GM19023 (cell line): ENCODE measurements at regions not wholly inside any gene's neighbourhood (a gene's known extent, or its start where the extent isn't known, plus 50 kb on each side); places are given as distances from the start of the nearest gene placed in this dataset.

ENCODE experiments used
- ATAC-seq: cut with Tn5 transposase; IDR thresholded peaks from one replicate; pipeline ENCODE4 v1.9.1; 2021; ENCODE audit warnings: mild to moderate bottlenecking, moderate library complexity; ENCODE audit not compliant: unreplicated experiment

DNA sequence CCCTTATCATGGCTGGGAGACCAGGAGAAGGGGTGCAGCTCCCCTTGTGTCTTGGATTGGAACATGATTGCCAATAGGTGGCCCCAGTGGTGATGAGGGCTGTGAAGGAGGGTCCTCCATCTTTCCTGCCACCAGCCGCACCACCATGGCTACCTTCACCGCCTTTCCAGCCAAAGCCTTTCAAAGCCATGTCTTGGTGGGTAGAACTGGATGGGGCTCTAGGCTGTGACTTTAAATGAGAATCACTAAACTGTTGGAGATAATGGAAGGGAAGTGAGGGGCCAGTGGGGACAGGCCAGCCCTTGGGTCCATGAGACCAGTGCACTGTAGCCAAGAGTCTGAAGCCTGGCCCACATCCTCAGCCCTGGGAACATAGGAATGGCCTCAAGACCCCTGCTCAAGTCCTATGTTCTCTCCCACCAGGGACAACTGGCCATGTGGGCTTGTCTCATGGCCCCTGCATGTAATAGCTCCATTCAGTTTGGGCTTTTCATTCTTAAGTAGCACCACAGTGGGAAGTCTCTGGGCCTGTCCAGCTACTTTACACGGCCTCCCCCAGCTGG, 345.7 kb downstream of the DYSF start:
- ATAC-seq, result no peak

DNA sequence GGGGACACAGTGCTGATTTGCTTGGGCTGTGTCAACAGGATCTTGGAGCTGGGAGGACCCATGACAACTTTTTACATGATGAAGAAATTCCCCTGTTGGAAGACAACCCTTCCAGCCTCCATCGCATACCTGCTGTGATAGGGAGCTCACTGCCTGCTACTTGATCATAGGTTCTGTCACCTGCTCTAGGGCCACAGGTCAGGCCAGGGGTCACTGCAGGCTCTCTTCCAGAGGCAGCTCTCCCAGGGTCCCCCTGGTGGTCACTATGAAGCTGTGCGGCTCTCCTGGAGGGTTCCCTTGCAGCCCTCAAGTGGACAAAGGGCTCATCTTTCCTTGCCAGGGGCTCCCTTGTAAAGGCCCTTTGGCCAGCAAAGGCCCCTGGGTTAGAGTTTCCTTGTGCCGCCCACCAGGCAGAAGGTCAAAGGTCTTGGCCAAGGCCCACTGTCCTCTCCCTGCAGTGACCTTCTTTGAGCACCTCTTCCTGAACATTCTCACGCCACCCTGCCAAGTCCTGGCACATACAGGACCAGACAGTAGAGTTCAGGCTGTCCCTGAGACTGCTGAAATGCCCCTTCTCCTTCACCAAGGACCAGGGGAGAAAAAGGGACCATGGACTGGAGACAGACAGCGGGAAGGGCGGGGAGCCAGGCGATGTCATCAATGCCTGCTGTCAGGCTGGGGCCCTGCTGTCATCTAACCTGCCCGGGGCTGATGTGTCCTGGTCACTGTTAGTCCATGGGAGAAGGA, 345.1 kb downstream of the DYSF start:
- peak; percentile 61 for ATAC-seq

DNA sequence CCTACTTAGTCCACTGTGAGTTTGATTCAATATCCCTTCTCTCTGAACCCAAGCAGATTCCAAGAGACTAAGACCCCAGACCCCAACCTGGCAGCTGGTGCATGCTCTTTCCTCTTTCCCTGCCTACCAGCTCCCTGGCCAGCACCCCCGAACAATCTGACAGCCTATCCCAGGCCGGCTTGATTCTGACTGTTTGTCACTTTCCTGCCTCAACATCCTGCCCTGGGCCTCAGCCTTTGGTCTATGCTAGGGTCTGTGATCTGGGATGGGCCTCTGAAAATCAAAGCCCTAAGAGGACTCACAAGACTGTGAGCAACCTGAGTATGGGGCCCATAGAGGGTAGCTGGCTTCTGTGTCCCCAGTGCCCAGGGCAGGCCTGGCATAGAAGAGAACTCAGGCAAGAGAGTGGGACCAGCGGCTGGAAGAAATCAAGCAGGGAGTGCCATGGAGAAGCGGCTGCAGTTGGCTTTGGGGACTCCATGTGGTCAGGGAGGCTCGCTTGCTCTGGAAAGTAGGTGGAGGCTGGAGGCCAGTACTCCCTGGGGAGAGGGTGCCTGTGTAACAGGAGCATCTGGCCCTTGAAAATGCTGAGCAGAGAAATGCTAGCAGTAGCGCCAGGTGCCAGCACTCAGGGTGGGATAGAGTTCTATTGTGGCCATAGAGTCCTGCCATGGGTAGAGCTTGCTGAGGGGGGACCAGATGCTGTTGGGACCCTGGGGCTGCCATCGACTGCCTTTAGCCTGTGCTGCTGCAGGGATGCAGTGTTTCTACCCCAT, 343.9 kb downstream of the DYSF start:
- ATAC-seq, result no peak

DNA sequence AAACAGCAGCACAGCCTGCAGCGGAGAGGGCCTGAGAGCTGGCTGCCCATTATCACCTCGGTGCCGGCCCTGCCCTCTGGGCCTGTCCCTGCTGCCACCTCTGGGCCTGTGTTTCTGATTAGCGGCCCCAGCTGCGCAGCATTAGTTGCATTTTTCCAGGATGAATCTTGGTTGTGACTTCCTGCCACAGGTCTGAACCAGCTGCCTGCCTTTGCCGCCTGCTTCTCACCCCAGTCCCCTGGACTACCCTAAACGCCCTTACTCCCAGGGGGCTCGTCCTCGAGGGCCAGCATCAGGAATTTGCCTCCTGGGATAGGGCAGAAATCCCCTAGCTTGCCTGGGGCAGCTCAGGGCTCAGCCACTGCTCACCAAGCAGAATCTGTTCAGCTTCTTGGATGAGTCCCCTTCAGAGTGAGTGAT, 342.8 kb downstream of the DYSF start:
- no peak for ATAC-seq

DNA sequence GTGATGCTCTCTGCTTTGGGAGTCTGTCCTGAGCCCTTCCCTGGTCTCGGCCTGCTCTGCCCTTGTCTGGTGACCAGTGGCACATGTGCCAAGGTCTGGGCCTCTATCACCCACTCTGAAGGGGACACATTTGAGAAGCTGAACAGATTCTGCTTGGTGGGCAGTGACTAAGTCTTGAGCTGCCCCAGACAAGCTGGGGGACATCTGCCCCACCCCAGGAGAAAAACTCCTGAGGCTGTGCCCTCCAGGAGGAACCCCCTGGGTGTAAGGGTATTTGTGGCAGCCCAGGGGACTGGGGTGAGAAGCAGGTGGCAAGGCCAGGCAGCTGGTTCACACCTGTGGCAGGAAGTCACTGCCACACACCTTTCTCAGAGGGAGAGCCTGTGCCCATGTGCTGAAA, 342.1 kb downstream of the DYSF start:
- no peak for ATAC-seq

DNA sequence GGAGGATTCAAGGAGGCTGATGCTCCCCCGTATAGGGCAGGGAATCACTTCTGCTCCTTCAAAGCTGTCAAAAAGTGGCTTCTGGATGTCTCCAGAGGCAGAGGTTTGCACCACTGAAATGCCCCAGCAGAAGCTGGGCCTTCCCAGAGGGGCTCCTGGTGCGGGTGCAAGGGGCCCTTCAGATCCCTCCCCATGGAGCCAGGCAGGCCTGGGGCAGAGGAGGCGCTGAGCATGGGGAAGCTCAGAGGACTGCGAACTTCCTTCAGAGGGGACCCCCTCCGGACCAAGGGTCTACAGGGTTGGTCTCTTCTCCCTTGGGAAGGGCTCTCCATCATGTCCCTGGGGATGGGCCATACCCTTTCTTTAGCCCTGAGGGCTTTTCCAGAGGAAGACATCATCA, 341.2 kb downstream of the DYSF start:
- ATAC-seq, result no peak

DNA sequence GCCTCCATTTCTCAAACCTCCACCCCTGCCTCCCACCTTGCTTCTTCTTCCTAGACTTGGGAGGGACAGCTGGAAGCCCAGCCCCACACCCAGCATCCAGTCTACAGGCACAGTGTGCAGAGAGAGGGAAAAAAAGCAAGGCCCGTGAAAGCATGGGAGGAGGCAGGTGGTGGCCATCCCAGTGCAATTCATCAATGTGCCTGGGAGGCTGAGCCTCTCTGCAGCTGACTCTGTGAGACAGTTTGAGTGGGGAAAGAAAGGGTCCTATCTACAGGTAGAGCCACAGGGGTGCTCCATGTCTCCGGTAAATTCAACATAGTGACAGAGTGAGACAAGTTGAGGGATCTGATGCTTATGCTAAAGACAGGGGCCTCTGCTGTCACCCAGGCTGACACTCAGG, 340.6 kb downstream of the DYSF start:
- ATAC-seq, result no peak

DNA sequence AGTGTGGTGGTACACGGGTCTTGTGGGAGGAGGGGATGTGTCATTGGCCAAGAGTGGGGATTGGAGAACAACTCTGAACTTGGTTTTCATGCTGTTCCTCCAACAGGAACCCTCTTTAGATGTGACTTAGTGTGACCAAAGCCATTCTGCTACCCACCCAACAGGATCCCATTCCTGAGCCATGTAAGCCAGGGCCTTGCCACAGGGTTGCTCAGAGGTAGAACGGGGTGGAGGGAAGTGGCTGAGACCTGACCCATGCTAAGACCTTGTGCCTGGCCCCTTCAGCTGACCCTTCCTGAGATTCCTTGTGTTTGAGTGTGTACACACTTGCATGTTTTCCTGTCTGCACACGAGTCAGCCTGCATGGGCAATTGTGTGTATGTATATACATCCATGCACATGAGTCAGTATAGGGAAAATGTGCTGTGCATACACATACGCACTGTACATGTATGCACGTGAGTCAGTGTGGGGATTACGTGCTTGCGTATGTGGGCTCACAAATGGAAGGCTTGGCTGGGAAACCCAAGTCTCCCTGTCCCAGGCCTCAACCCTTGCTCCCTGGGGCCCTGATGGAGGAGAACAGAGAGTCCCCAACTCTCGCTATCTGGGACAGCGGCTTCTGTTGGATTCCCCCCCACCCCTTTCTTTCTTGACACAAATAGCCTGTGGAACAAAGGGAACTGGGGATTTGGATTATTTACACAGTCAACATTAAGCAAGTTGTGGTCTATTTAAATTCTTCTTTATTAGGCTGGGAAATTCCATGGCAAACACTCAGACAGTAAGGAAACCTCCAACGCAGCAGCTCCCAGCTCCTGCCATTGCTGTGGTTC, 339.8 kb downstream of the DYSF start:
- ATAC-seq, result no peak

DNA sequence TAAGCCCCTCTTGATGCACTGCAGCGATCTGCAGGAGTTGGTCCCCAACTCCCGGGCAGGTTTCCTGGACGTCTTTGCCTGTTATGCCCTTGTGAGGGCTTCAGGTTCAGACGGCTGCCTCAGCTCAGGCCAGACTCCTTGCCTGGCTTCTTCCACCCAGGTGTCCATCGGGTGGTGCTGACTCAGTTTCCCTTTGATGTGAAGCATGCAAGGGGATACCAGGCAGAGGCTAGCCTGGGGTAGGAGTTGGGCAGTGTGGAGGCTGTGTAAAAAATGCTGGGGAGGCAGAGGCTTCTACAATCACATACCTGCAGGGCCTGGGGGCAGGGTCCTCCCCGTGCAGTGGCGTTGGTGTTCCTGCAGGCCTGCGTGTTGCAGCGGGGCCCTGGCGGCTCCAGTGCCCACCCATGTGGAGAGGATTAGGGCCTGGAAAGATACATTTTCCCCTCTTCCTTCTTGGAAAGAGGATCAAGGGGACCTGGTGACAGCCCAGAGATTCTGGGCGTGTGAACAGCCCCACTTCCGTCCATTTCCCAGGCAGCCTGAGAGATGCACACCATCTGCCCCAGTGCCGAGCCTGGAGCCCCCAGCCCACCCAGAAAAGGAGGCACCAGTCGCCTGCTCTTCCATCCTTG, 338.3 kb downstream of the DYSF start:
- no peak for ATAC-seq

DNA sequence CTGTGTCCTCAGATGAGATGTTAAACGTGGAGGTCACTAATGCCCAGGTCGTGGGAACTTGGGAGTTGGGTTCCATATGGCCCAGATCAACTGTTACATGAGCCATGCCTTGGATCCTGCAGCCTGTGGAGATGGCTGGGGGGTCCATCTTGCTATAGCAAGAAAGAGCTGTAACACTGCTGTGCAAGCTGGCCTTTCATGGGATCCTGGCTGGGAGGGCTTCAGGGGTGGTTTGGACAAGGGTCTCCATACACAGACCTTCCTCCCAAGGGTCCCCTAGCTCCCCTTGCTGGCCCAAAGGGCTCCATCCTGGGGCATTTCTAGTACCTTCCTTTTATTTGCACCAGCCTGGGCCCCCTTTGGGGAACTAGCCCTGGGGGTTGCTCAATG, 337.7 kb downstream of the DYSF start:
- ATAC-seq, result no peak

DNA sequence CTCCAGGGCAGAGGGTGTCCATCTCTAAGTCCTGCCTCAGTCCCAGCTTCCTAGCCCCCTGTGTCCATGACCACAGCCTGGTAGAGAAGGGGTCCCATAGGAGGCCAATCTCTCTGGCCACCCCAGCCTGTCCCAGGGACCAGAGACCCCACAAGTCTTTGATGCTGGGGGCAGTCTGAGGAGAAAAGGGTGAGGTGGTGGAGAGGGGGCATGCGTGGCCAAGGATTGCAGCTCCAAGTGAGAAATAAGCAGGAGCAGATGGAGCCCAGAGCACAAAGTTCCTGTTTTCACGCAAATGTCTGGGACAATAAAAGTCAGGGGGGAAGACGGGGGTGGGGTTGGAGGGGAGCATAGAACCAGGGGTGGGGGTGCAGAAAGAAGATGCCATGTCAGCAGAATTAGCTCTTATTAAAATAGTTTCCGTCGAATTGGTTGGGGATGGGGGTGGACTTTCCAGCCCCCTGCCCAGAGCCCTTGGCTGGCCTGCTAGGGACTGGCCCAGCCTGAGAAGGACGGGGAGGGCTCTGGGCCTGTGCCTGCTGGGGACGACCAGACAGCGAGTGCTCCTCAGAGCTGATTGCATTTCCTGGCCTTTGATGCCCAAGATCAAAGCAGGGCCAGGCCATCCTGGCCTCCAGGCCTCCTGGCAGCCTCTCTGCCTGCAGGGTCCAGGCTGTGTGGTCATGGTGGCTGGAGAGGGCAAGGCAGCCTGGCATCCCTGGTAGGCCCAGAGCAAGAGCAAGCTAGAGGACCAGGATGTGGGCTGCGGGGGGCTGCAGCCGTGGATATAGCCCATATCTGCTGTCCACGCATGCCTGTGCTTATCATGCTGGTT, 337.1 kb downstream of the DYSF start:
- ATAC-seq, result no peak

DNA sequence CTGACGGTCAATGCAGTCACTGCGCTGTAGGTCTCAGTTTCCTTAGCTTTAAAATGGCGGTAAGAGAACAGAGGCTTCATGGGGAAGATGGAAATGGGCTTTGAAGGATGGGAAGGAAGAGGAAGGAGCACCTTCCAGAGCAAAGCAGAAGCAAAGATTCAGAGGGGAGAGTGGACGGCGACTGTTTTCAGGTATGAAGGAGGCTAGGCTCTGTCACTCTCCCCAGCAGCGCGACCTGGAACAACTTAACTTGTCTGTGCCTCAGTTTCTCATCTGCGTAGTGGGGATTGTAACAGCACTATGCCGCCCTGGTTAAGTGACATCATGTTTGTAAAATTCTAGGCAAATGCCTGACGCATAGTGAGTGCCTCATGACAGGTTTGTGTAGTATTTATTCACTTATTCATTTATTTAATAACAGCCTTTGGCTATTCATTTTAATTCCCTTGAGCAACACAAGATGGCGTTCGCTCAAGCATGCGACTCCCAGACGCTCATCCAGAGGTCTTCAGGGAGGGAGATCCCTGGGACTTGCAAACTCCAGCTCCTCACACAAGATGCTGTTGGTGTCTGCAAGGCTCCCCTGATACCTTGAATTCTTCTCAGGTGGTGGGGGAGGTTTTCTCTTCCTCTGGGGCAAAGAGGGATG, 336.3 kb downstream of the DYSF start:
- no peak for ATAC-seq

DNA sequence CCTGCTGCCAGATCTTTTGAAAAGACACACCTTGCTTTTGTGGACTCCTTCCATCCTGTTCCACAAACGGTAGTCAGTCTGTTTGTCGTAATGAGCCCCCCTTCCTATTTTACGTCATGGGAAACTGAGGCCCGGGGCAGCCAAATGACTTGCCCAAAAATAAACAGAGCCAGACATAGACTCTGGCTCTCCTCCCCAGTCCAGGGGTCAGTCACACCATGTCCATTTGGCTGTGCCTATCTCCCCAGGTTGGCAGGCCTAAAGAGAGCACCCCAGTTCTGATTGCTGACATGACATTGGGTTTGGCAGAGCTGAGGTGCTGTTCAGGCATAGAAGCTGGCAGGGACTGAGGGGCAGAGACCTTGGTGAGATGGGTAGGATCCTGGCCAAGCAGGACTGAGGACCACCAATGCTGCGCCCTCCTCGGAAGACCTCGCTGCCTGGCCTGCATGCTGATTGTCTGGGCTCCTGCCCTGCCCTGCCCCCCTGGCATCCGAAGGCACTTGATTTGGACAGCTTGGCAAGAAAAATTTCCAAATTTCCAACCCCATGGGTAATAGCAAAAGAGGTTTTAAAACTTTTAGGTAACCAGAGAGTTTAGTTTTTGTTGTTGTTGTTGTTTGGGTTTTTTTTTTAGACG, 335.4 kb downstream of the DYSF start:
- no peak for ATAC-seq

DNA sequence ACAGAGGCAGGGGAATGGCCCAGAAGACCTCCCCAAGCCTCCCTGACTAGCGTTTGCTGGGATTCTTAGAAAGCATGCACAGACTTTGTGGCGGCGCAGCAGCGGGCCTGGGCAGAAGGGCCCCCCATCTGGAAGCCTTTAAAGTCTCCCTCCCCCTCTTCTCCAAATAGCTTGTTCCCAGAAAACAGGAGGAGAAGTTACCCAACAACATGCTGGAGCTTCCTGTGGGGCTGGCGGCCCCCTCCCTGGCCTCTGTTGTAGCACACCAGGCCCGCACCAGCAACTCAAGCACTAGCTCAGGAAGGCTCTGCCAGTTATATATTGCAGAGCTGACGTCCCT, 334.8 kb downstream of the DYSF start:
- ATAC-seq, result no peak

DNA sequence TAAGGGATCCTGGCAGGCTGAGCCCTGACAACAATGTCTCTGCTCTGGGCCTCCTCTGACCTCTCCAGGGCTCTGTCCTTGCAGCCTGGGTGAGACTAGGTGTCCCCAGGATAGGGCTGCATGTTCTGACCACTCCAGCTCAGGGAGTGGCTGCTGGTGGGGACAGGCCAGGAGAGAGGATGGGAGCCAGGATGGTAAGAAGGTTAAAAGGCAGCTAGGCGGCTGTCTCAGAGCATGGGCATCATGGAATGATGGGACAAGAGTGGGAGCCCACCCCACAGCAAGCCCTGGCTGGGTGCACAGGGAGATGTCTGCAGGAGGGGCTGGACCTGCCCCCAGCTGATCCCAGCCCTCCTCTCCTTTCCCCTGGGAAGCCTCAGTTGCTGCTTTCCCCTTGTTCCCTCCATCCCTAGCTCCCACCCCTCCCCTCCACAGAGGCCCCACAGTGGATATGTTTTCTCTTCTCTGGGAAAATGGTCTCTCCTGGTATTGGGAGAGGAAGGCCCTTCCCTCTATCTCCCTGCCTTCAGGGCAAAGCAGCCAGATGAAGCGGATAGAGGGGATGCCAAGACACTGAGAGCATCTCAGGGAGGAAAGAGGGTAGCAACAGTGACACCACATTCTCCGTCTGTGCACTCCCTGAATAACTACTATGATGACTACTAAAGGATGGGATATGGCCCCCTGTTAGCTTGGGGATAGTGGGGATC, 334.3 kb downstream of the DYSF start:
- no peak for ATAC-seq

DNA sequence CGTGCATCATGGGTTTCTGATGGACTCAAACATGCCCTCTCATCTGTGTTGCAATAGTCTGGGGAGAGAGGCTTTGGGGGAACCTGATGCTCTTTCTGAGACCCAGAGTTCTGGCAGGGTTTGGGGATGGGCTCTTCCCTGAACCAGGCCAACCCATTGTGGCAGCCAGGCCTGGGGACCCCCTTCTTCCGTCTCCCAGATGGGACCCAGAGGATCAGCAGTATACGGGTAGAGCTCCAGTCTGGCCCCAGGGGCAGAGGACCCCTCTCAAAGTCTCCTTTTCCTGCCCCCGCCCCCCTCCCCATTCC, 333.7 kb downstream of the DYSF start:
- no peak for ATAC-seq

DNA sequence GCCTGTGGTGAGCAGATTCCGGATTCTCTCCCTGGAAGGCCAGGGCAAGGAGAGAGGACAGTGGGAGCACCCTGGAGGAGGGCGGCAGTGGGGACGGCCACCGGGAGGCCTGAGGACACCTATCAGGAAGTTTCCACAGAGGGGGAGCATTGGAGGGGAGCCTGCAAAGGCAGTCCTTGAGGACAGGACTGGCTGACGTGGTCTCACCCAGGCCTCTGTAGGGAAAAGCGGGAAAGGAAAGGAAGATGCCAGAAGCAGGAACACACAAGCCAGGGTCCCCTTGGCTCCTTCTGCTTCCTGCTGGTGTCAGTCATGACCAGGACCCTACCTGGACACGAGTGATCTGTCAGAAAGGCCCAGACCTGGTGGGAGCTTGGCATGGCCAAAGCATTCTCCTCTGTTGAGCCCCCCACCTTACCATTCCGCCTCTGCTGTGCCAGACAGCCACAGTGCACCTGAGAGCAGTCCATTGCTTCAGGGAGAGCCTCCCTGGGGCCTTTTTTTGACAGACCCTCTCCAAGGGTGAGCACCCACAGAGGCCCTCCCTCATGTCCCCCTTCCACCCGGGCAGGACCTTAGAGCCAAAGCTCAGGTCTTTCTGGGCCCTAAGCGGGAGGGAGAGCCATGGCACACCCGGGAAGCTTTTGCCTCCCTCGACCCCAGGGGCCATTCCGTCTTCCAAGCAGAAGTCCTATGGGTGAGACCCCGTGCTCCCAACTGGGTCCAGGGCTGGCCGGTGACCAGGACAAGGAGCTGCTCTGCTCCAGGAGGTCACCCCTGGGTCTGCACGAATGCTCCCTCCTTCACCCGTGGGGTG, 333.1 kb downstream of the DYSF start:
- ATAC-seq, result no peak

DNA sequence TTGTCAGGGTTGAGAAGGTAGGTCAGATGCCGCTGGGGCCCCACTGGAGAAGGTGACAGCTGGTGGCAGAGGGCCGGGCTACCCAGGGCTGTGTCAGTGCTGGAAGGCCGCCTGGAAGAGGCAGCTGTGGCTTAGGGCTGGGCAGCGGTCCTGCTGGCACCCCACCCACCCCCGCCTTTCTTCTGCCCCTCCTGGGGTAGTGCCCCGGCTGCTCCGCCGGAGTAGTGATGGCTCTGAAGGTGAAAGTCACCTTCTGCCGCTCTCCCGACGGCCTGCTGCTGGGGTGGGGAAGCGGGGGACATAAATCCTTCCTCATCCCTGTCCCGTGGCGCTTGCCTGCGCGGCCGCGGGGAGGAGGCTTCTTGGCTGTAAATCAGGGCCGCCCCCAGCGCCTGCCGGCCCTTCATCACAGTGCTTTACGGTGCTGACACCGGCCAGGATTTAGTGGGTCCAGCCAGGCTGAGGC, 332.2 kb downstream of the DYSF start:
- ATAC-seq, result no peak
